ENCODE measurements at regions not wholly inside any gene's neighbourhood (a gene's known extent, or its start where the extent isn't known, plus 50 kb on each side); places are given as distances from the start of the nearest gene placed in this dataset.

DNA sequence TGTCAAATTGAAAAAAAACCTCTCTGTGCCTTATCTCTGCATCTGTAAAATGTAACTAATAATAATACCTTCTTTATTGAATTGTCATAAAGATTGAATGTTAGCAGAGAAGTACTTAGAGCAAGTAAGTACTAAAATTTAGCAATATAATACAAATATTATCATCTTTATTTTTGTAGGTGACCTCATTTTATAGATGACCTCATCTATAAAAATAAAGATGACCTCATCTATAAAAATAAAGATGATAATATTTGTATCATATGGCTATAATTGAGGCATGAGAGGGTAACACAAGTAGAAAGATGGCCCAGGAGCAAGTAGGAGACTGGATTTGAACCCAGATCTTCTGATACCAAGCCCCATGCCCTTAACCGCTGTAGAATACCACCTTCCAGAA is 193.2 kb upstream of the FOXD3 start:
- Histone ChIP-seq H3K27ac (no peak overlapping the region), H3K4me1 (replicated peaks in 1 of 2) (no peaks in the 10 kb centered on the region), H3K36me3 (replicated peaks in 1 of 2) (no peaks in the 10 kb centered on the region), H3K27me3 (peaks cover 12% of the 10 kb centered on the region), H3K9me3 (replicated peaks in 1 of 3) (no peaks in the 10 kb centered on the region), H3K4me3 (no peak overlapping the region)
- intact Hi-C loops (cut with DNase I): no loop called here
- TF ChIP-seq POLR2A (IDR thresholded peaks at IDR 0.05): no peak
- TF ChIP-seq, protein P1, sequence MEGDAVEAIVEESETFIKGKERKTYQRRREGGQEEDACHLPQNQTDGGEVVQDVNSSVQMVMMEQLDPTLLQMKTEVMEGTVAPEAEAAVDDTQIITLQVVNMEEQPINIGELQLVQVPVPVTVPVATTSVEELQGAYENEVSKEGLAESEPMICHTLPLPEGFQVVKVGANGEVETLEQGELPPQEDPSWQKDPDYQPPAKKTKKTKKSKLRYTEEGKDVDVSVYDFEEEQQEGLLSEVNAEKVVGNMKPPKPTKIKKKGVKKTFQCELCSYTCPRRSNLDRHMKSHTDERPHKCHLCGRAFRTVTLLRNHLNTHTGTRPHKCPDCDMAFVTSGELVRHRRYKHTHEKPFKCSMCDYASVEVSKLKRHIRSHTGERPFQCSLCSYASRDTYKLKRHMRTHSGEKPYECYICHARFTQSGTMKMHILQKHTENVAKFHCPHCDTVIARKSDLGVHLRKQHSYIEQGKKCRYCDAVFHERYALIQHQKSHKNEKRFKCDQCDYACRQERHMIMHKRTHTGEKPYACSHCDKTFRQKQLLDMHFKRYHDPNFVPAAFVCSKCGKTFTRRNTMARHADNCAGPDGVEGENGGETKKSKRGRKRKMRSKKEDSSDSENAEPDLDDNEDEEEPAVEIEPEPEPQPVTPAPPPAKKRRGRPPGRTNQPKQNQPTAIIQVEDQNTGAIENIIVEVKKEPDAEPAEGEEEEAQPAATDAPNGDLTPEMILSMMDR (IDR thresholded peaks at IDR 0.05): no peak
- no peak for DNase-seq
- 93 to 100% (median 96%) methylated on average over 1 of the region's 1 CpG for WGBS, 4 donors

DNA sequence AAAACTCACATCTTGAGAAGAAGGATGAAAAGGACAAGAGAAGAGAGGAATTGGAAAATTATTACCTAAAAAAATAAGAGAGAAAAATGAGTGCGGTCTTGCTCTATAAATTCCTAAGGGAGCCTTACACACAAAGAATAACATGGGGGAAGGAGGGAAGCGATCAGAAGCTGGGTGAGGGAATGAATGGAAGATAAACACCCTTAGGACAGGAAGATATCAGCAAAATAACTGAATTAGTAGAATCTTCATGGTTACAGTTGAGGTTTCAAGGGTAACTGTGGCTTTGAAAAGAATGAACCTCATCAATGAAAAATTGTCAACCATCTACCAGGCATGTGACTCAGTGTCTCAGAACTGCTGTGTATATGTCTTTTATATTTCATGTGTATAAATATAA is 192.5 kb upstream of the FOXD3 start:
- intact Hi-C loops (cut with DNase I): no loop called here
- WGBS, 4 donors: 37 to 61% (median 52%) methylated on average over 2 of the region's 2 CpGs
- Histone ChIP-seq H3K4me3 (no peak overlapping the region), H3K27me3 (peaks cover 12% of the 10 kb centered on the region), H3K4me1 (replicated peaks in 1 of 2) (no peaks in the 10 kb centered on the region), H3K36me3 (replicated peaks in 1 of 2) (no peaks in the 10 kb centered on the region), H3K9me3 (replicated peaks in 1 of 3) (no peaks in the 10 kb centered on the region), H3K27ac (no peak overlapping the region)
- TF ChIP-seq, protein P1 (IDR thresholded peaks at IDR 0.05): no peak
- TF ChIP-seq POLR2A (IDR thresholded peaks at IDR 0.05): no peak
- DNase-seq: no peak

DNA sequence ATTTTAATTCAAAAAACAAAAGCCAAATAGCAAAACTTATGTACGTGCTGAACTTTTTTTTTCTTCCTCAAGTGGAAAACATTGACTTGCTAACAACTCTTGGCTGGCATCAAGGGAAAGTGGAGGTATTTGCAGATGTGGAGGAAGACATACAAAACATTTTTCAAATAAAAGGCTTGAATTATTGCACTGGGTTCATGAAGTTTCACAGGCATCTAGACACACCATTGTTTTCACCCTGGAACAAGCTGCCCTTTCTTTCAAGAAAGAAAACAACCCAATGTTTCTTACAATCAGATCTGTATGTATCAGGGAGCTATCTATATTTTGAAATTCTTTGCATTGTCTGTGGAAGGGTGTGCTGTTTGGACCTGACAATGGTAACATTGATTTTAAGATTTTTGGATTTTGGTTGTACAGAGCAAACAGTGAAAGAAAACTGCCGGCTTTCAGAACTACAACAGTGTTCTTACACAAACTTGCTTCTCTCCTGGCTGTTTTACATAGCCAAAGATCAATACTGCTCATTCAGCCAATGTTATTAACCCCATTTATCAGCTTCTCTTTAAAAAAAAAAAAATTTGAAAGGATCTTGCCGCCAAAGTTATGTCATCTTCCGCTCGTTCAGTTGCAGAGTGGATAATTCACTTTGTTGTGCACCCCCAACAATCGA is 187.7 kb upstream of the FOXD3 start:
- no peak overlapping the region for H3K4me3 ChIP-seq
- no peak overlapping the region for H3K27ac ChIP-seq
- peaks cover 14% of the 10 kb centered on the region for H3K27me3 ChIP-seq
- no peaks in the 10 kb centered on the region for H3K36me3 ChIP-seq (replicated peaks in 1 of 2)
- intact Hi-C loops (cut with DNase I): no loop called here
- H3K9me3 ChIP-seq (replicated peaks in 1 of 3): no peaks in the 10 kb centered on the region
- no peaks in the 10 kb centered on the region for H3K4me1 ChIP-seq (replicated peaks in 1 of 2)
- 69 to 74% (median 73%) methylated on average over 6 of the region's 6 CpGs for WGBS, 4 donors
- TF ChIP-seq, protein P1 (IDR thresholded peaks at IDR 0.05): no peak
- no peak for TF ChIP-seq POLR2A (IDR thresholded peaks at IDR 0.05)
- DNase-seq: no peak

DNA sequence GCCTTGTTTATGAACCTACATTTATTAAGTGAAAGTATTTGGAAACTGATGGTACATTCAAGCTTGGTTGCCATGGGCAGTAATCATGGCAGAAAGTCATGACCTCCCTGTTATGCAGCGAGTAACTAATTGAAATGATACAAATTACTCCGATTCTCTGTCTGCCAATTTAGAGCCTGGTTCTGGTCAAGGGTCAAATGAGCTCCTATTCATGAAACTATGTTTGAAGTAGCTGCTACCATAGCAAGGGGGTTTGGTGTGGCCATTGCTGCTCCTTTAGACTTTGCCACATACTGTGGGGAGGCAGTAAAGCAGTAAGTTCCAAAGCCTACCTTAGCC is 187.2 kb upstream of the FOXD3 start:
- intact Hi-C loops (cut with DNase I): no loop called here
- Histone ChIP-seq H3K27me3 (peaks cover 14% of the 10 kb centered on the region), H3K27ac (no peak overlapping the region), H3K4me1 (replicated peaks in 1 of 2) (no peaks in the 10 kb centered on the region), H3K4me3 (no peak overlapping the region), H3K36me3 (replicated peaks in 1 of 2) (no peaks in the 10 kb centered on the region), H3K9me3 (replicated peaks in 1 of 3) (no peaks in the 10 kb centered on the region)
- WGBS, 4 donors: 78 to 100% (median 86%) methylated on average over 2 of the region's 2 CpGs
- no peak for DNase-seq
- TF ChIP-seq, protein P1 (IDR thresholded peaks at IDR 0.05): no peak
- TF ChIP-seq POLR2A (IDR thresholded peaks at IDR 0.05): no peak

All from adrenal gland (tissue), 9 donors.